GM23248 (cell line): ENCODE measurements at regions not wholly inside any gene's neighbourhood (a gene's known extent, or its start where the extent isn't known, plus 50 kb on each side); places are given as distances from the start of the nearest gene placed in this dataset.
"Not testable (repeated sequence)": the region's sequence is repeated elsewhere in the genome, so short reads cannot be mapped to it uniquely, and the experiment has no call there.

ENCODE experiments used
- EZH2 ChIP-seq: fragments of 200-600 bp; sonication (generic); IDR thresholded peaks from 2 replicates; pipeline ENCODE4 v1.6.1; 2018; ENCODE audit warnings: antibody characterized with exemption, mild to moderate bottlenecking; ENCODE audit not compliant: insufficient read depth, poor library complexity, severe bottlenecking
- EZH2phosphoT487 ChIP-seq: fragments of 200-600 bp; sonication (generic); IDR thresholded peaks from 2 replicates; pipeline ENCODE4 v1.6.1; 2018; ENCODE audit warnings: antibody characterized with exemption, moderate library complexity, mild to moderate bottlenecking, low read depth; ENCODE audit not compliant: insufficient read depth

DNA sequence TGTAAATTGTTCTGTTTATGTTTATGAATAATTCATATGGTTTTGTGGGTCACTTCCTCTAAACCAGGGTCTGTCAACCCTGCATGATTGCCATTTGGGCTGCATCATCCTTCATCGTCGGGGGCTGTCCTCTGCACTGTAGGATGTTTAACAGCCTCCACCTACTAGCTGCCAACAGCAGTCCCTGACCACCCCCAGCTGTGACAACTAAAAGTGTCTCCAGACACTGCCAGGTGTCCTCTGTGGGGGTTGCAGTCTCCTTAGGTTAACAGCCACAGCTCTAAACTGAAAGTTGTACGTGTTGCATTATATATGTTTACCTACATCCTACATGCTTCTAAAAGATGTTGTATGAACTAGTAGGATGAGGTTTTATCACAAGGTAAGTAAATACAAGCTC lies 113.1 kb downstream of the LAT start:
- not testable (repeated sequence) for TF ChIP-seq EZH2phosphoT487, EZH2
